ENCODE measurements at regions not wholly inside any gene's neighbourhood (a gene's known extent, or its start where the extent isn't known, plus 50 kb on each side); places are given as distances from the start of the nearest gene placed in this dataset.

- no peak for DNase-seq (ENCODE audit: low read depth, low spot score)
These were observed 583.6 kb upstream of the PIK3C3 start for GRCh38 chr18:41371156-41372045.

GRCh38 chr18:41370740-41371139 is 584.3 kb upstream of the PIK3C3 start:
- no peak for DNase-seq (ENCODE audit: low read depth, low spot score)

- no peak for DNase-seq (ENCODE audit: low read depth, low spot score)
These were observed 597.3 kb upstream of the PIK3C3 start for GRCh38 chr18:41357708-41358107.

GRCh38 chr18:41353777-41354528 is 601.1 kb upstream of the PIK3C3 start:
- DNase-seq (ENCODE audit: low read depth, low spot score): no peak

GRCh38 chr18:41351430-41351829 is 603.6 kb upstream of the PIK3C3 start:
- no peak for DNase-seq (ENCODE audit: low read depth, low spot score)

GRCh38 chr18:41347057-41347456 is 608.0 kb upstream of the PIK3C3 start:
- no peak for DNase-seq (ENCODE audit: low read depth, low spot score)

GRCh38 chr18:41343808-41344207 is 611.2 kb upstream of the PIK3C3 start:
- DNase-seq (ENCODE audit: low read depth, low spot score): no peak

GRCh38 chr18:41338341-41338740 is 616.7 kb upstream of the PIK3C3 start:
- no peak for DNase-seq (ENCODE audit: low read depth, low spot score)

GRCh38 chr18:41331661-41332060 is 623.4 kb upstream of the PIK3C3 start:
- no peak for DNase-seq (ENCODE audit: low read depth, low spot score)

GRCh38 chr18:41326311-41326710 is 628.7 kb upstream of the PIK3C3 start:
- no peak for DNase-seq (ENCODE audit: low read depth, low spot score)

- no peak for DNase-seq (ENCODE audit: low read depth, low spot score)
These were observed 630.1 kb upstream of the PIK3C3 start for GRCh38 chr18:41324934-41325333.

- DNase-seq (ENCODE audit: low read depth, low spot score): no peak
These were observed 630.8 kb upstream of the PIK3C3 start for GRCh38 chr18:41324020-41324791.

GRCh38 chr18:41323044-41323443 is 632.0 kb upstream of the PIK3C3 start:
- no peak for DNase-seq (ENCODE audit: low read depth, low spot score)

- DNase-seq (ENCODE audit: low read depth, low spot score): no peak
These were observed 634.9 kb upstream of the PIK3C3 start for GRCh38 chr18:41320100-41320499.

GRCh38 chr18:41315134-41315533 is 639.9 kb upstream of the PIK3C3 start:
- no peak for DNase-seq (ENCODE audit: low read depth, low spot score)

- DNase-seq (ENCODE audit: low read depth, low spot score): no peak
These were observed 643.2 kb upstream of the PIK3C3 start for GRCh38 chr18:41311571-41312547.

- no peak for DNase-seq (ENCODE audit: low read depth, low spot score)
These were observed 657.3 kb upstream of the PIK3C3 start for GRCh38 chr18:41297740-41298139.

GRCh38 chr18:41269294-41269693 is 685.7 kb upstream of the PIK3C3 start:
- no peak for DNase-seq (ENCODE audit: low read depth, low spot score)

- DNase-seq (ENCODE audit: low read depth, low spot score): no peak
These were observed 686.8 kb upstream of the PIK3C3 start for GRCh38 chr18:41268271-41268670.

GRCh38 chr18:41266616-41267015 is 688.4 kb upstream of the PIK3C3 start:
- no peak for DNase-seq (ENCODE audit: low read depth, low spot score)

GRCh38 chr18:41266204-41266603 is 688.8 kb upstream of the PIK3C3 start:
- no peak for DNase-seq (ENCODE audit: low read depth, low spot score)

All from smooth muscle cell of the brain vasculature (primary cell).